Thymus (tissue), 11 donors: ENCODE measurements at regions not wholly inside any gene's neighbourhood (a gene's known extent, or its start where the extent isn't known, plus 50 kb on each side); places are given as distances from the start of the nearest gene placed in this dataset.

Experiments
- DNase-seq, 9 donors: peaks; one replicate each; pipeline ENCODE4 v3.0.0-alpha.2; 2013; ENCODE audit warnings: low spot score in 9 of 9, low read depth in 6 of 9, missing footprints in 1 of 9
- H3K27ac ChIP-seq, 2 donors: one replicate each; pipeline ENCODE4 v1.5.1; 2013; ENCODE audit warnings: control low read depth in 1 of 2, low read depth in 1 of 2, low read length in 1 of 2, mild to moderate bottlenecking in 1 of 2, moderate library complexity in 1 of 2
- H3K27me3 ChIP-seq, 2 donors: one replicate each; pipeline ENCODE4 v1.5.1; 2013; ENCODE audit warnings: low read length in 1 of 2; ENCODE audit not compliant: control insufficient read depth in 2 of 2, insufficient read depth in 1 of 2
- H3K36me3 ChIP-seq, 2 donors: one replicate each; pipeline ENCODE4 v1.5.1; 2013; ENCODE audit warnings: low read length in 1 of 2, mild to moderate bottlenecking in 1 of 2, moderate library complexity in 1 of 2; ENCODE audit not compliant: control insufficient read depth in 2 of 2, insufficient read depth in 2 of 2
- H3K4me1 ChIP-seq, 2 donors: one replicate each; pipeline ENCODE4 v1.5.1; 2013; ENCODE audit warnings: low read length in 2 of 2; ENCODE audit not compliant: control insufficient read depth in 2 of 2, insufficient read depth in 2 of 2
- H3K4me3 ChIP-seq, 2 donors: one replicate each; pipeline ENCODE4 v1.5.1; 2013; ENCODE audit warnings: low read length in 2 of 2, control low read depth in 1 of 2, mild to moderate bottlenecking in 1 of 2
- H3K9me3 ChIP-seq, 2 donors: one replicate each; pipeline ENCODE4 v1.5.1; 2013; ENCODE audit warnings: low read length in 1 of 2, mild to moderate bottlenecking in 1 of 2; ENCODE audit not compliant: control insufficient read depth in 2 of 2, insufficient read depth in 1 of 2
- WGBS: extraction: QIAGEN DNeasy Blood & Tissue Kit; methylation state at CpG from one replicate; pipeline ENCODE4 v1.1.7; 2013; 5-methylcytosine and 5-hydroxymethylcytosine counted together
- donor health status: healthy.

DNA sequence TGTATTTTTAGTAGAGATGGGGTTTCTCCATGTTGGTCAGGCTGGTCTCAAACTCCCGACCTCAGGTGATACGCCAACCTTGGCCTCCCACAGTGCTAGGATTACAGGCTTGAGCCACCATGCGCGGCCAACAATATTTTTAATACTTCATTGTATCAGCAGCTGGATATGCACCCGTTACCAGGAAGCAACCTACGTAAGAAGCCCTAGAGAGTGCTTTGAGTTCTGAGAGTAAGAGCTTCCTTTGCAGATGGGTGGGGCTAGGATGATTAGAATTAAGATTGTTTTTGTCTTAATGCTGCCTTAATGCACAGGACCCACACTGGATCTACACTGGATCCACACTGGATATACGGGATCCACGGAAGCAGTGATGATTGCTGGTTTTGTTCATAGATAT is 123.9 kb upstream of the ABCA1 start:
- 85% methylated on average over 8 of the region's 8 CpGs for WGBS
- H3K9me3 ChIP-seq = peaks cover 0 to 9% of the 10 kb centered on the region in 2 donors
- no peak for DNase-seq
- no peak overlapping the region for H3K4me3 ChIP-seq
- no peaks in the 10 kb centered on the region for H3K27me3 ChIP-seq
- peaks cover 0 to 2% of the 10 kb centered on the region in 2 donors for H3K4me1 ChIP-seq
- H3K27ac ChIP-seq = no peak overlapping the region
- H3K36me3 ChIP-seq = no peaks in the 10 kb centered on the region

DNA sequence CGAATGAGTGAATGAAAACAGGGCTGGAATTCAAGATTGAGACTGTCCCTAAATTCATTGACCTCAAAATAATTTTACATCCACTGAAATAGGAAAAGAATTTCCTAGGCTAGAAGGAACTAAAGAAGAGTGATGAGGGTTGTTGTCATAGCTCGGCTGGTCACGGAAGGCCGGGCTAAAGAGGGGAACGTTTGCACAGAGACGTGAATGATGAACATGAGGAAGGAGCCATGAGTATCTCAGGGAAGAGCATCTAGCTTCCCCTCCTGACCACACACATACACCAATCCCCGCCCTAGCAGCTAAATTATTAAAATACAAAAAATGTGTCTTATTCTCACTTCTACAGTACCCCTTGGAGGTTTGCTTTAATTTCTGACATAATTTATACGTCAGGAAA is 124.4 kb upstream of the ABCA1 start:
- H3K4me3 ChIP-seq = no peak overlapping the region
- H3K27ac ChIP-seq = no peak overlapping the region
- H3K36me3 ChIP-seq = no peaks in the 10 kb centered on the region
- 83% methylated on average over 8 of the region's 8 CpGs for WGBS
- H3K27me3 ChIP-seq = no peaks in the 10 kb centered on the region
- peaks cover 0 to 9% of the 10 kb centered on the region in 2 donors for H3K9me3 ChIP-seq
- H3K4me1 ChIP-seq = peaks cover 0 to 2% of the 10 kb centered on the region in 2 donors
- no peak for DNase-seq

DNA sequence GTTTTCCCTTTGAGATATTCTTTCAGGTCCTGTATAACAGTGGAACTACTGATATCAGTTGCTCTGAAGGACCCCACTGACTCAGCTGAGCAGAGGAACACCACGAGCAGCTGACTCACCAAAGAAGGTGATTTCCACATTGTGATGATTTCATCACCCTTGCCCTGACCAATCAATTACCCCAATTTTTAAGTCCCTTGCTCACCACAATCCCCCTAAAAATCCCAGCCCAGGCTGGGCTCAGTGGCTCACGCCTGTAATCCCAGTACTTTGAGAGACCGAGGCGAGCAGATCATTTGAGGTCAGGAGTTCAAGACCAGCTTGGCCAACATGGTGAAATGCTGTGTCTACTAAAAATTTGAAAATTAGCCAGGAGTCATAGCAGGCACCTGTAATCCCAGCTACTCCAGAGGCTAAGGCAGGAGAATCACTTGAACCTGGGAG is 125.3 kb upstream of the ABCA1 start:
- H3K36me3 ChIP-seq = no peaks in the 10 kb centered on the region
- no peaks in the 10 kb centered on the region for H3K27me3 ChIP-seq
- no peak overlapping the region for H3K4me3 ChIP-seq
- H3K27ac ChIP-seq = no peak overlapping the region
- H3K9me3 ChIP-seq = peaks cover 0 to 9% of the 10 kb centered on the region in 2 donors
- WGBS = 96% methylated on average over 4 of the region's 4 CpGs
- H3K4me1 ChIP-seq = peaks cover 0 to 2% of the 10 kb centered on the region in 2 donors
- no peak for DNase-seq

DNA sequence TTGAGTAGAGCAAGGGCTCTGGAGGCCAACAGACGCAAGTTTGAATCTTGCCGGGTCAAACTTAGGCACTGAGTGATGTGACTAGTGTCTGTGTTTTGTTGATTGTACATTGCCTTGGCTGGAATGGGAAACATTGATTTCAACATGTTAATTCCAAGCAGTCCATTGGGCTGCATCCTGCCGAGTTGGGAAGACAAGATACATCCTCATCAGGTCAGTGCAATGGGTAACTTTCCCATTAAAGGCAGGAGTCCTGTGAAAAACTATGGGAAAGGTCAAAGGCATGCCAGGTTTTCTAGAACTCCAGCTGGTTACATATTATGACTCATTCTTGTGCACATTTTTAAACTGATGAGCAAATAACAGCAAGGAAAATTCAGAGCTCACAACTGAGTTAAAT is 126.5 kb upstream of the ABCA1 start:
- Histone ChIP-seq H3K4me3 (no peak overlapping the region), H3K27ac (no peak overlapping the region), H3K36me3 (no peaks in the 10 kb centered on the region), H3K27me3 (no peaks in the 10 kb centered on the region), H3K9me3 (peaks cover 0 to 9% of the 10 kb centered on the region in 2 donors), H3K4me1 (peaks cover 0 to 2% of the 10 kb centered on the region in 2 donors)
- no peak for DNase-seq
- WGBS = 74% methylated on average over 3 of the region's 3 CpGs

DNA sequence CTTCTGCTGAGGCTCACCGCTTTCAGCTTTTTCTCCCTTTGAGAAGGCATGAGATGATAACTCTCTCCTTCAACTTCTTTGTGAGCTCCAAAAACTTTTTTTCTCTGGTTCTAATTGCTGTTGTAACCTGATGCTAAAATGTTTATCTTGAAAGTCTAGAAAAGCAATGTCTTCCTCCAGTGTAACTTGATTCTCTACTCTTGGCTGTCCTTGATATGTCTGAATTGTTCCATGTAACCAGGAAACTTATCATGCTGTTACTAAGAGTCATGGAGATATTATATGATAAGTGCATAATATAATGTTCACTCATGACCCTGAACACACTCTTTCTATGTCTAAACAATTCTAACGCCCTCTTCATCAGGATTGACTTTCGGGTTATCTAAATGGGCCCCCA is 128.0 kb upstream of the ABCA1 start:
- 94% methylated on average over 3 of the region's 3 CpGs for WGBS

DNA sequence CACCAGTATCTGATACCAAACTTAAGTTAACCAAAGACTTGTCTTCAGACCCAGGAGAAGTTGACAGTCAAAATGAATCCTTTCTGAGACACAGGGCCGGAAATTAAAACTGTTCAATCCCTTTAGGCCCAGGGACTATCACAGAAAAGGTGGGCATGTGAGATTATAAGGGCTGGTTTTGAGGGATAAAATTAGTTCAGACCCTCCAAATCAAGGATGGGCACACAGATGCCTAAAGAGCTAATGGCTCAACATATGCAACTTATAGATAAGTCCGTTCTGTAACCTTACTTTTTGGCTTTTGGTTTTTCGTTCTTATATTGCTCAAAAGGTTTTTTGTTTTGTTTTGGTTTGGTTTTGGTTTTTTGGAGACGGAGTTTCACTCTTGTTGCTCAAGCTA is 129.6 kb upstream of the ABCA1 start:
- WGBS = 98% methylated on average over 4 of the region's 4 CpGs
- peaks cover 3 to 5% of the 10 kb centered on the region in 2 donors for H3K4me1 ChIP-seq
- DNase-seq = no peak
- no peak overlapping the region for H3K4me3 ChIP-seq
- peaks cover 0 to 13% of the 10 kb centered on the region in 2 donors for H3K9me3 ChIP-seq
- no peaks in the 10 kb centered on the region for H3K36me3 ChIP-seq
- H3K27me3 ChIP-seq = no peaks in the 10 kb centered on the region
- no peak overlapping the region for H3K27ac ChIP-seq

More for the DNA sequence above, 128.0 kb upstream of the ABCA1 start:
- DNase-seq = no peak
- no peaks in the 10 kb centered on the region for H3K36me3 ChIP-seq
- peaks cover 0 to under 1% of the 10 kb centered on the region in 2 donors for H3K4me1 ChIP-seq
- H3K27me3 ChIP-seq = no peaks in the 10 kb centered on the region
- no peak overlapping the region for H3K27ac ChIP-seq
- H3K4me3 ChIP-seq = no peak overlapping the region
- peaks cover 0 to 9% of the 10 kb centered on the region in 2 donors for H3K9me3 ChIP-seq

DNA sequence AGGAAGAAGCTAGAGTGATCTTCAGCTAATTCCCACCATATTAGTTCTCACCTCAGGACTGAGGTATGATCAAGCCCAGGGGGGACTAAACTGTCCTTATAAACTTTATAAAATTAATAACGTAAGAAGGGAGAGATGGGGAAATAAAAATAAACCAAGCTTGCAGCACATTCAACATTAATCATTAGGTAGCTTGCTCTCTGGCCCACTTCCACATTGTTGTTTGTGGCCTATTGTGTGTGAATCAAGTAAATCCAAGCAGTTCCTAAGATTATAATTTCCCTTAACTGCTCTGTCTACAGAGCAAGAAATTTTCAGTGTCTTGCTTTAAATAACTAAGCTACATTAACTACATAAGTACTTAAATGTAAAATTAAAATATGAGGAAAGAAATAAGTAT is 131.3 kb upstream of the ABCA1 start:
- Histone ChIP-seq H3K4me3 (no peak overlapping the region), H3K36me3 (no peaks in the 10 kb centered on the region), H3K27me3 (no peaks in the 10 kb centered on the region), H3K27ac (no peak overlapping the region), H3K4me1 (peaks cover 8 to 11% of the 10 kb centered on the region in 2 donors), H3K9me3 (peaks cover 0 to 5% of the 10 kb centered on the region in 2 donors)
- DNase-seq = no peak
- WGBS = 93% methylated on average over 1 of the region's 1 CpG

DNA sequence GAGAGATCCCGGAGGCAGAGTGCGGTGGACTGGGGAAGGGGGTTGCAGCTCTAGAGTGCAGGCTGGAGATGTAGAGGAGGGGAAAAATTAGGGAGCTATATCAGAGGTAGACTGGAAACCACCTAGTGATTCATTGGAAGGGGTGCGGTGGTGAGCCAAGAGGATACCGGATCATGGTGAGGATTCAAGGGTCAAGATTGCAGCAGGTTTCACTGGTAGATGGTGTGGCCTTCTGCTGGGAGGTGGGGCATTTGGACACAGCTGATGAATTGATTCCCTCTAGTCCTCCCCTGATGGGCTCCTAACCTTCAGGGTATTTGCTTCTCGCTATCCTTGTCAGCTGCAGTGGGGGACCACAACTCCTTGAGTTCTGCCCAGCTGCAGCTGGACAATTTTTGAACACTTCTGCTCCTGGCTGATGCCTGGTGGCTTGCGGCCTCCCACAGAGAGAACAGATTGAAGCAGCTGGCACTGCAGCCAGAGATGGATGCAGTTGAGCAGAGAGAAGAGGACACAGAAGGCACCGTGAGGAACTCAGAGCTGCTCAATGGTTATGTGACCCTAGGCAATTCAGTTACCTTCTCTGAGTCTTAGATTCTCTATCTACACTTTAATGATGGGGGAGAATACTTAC is 134.4 kb upstream of the ABCA1 start:
- Histone ChIP-seq H3K27me3 (no peaks in the 10 kb centered on the region), H3K9me3 (peaks cover 0 to 8% of the 10 kb centered on the region in 2 donors), H3K36me3 (no peaks in the 10 kb centered on the region), H3K4me3 (no peak overlapping the region), H3K4me1 (peaks cover 19 to 33% of the 10 kb centered on the region in 2 donors), H3K27ac (no peak overlapping the region)
- 82% methylated on average over 7 of the region's 7 CpGs for WGBS
- DNase-seq = no peak

DNA sequence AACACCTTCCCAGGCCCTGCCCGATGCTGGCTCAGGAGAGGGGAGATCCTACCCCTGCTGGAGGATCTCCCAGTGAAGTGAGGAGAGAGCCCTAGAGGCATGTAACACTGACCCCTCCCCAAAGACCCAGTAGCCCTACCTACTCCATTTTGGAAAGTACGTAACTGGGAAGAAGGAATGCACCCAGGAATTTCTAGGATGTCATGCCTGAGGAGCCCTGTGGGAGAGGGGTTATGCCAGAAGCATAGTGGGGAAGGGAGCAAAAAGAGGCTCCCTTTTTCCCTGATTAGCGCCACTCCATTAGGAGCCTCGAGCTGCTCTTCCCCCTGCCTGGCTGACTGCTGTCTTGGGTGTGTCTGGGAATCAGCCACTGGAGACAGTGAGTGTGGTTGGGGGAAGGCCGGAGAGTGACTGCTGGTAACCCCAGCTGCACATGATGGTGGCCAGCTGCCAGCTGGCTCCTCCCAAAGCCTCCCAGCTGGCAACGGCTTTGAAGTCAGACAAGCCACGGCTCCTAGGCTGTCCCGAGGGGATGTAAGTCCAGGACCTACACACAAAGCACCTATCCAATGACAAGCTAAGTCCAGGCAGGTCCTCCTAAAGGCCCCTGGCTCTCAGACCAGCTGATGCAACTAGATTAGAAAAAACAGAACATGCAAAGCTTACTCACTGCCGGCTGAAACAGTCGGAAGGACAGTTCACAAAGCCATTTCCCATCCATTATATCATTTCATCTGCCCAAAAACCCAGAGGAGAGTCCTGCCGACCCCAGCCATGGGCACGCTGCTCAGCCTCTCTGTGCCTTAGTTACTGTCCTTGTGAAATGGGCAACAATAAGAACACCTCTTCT is 136.5 kb upstream of the ABCA1 start:
- Histone ChIP-seq H3K4me3 (no peak overlapping the region), H3K36me3 (no peaks in the 10 kb centered on the region), H3K9me3 (peaks cover 0 to 8% of the 10 kb centered on the region in 2 donors), H3K27me3 (no peaks in the 10 kb centered on the region), H3K4me1 (peaks cover 19 to 33% of the 10 kb centered on the region in 2 donors), H3K27ac (peak overlapping the region; percentile 27 to 33)
- DNase-seq = peak in 6 of 9 donors; percentile 19 to 56 (median 28)
- 38% methylated on average over 12 of the region's 12 CpGs for WGBS
